ENCODE measurements at regions not wholly inside any gene's neighbourhood (a gene's known extent, or its start where the extent isn't known, plus 50 kb on each side); places are given as distances from the start of the nearest gene placed in this dataset.

- H3K4me3 ChIP-seq (ENCODE audit: low read length): no peak overlapping the region
- H3K4me1 ChIP-seq (ENCODE audit: control insufficient read depth, insufficient read depth, low read length): no peaks in the 10 kb centered on the region
- TF ChIP-seq CTCF (conservative IDR thresholded peaks at IDR 0.05): no peak
- no peak overlapping the region for H3K27ac Mint-ChIP-seq
- no peaks in the 10 kb centered on the region for H3K9me3 ChIP-seq (ENCODE audit: control insufficient read depth, low read length)
- no peak overlapping the region for H3K4me3 Mint-ChIP-seq
- 92 to 93% methylated on average over 4 of the region's 4 CpGs for WGBS, 2 experiments (ENCODE audit: insufficient coverage in 1 of 2, insufficient read length in 1 of 2)
- no peaks in the 10 kb centered on the region for H3K36me3 Mint-ChIP-seq (ENCODE audit: low read depth)
- H3K9me3 Mint-ChIP-seq: no peaks in the 10 kb centered on the region
- no peaks in the 10 kb centered on the region for H3K36me3 ChIP-seq (ENCODE audit: control insufficient read depth, insufficient read depth, low read length)
- no peak overlapping the region for H3K27ac ChIP-seq (ENCODE audit: low read depth, low read length)
- no peak for DNase-seq
- no peak overlapping the region for H3K9ac ChIP-seq (ENCODE audit: extremely low read depth, low read length, poor library complexity, severe bottlenecking)
- no peaks in the 10 kb centered on the region for H3K27me3 Mint-ChIP-seq (ENCODE audit: insufficient read depth)
- no peaks in the 10 kb centered on the region for H3K27me3 ChIP-seq (ENCODE audit: control insufficient read depth, insufficient read depth, low read length, poor library complexity, severe bottlenecking)
- peaks cover 16% of the 10 kb centered on the region for H3K4me1 Mint-ChIP-seq
Measured at GRCh38 chr6:139860203-139860602, 485.8 kb upstream of the CITED2 start.

- no peak for TF ChIP-seq CTCF (conservative IDR thresholded peaks at IDR 0.05)
- Mint-ChIP-seq H3K4me1 (peaks cover 20% of the 10 kb centered on the region), H3K27me3 (ENCODE audit: insufficient read depth) (no peaks in the 10 kb centered on the region), H3K9me3 (no peaks in the 10 kb centered on the region), H3K27ac (no peak overlapping the region), H3K4me3 (no peak overlapping the region), H3K36me3 (ENCODE audit: low read depth) (no peaks in the 10 kb centered on the region)
- H3K4me1 ChIP-seq (ENCODE audit: control insufficient read depth, insufficient read depth, low read length): no peaks in the 10 kb centered on the region
- H3K27me3 ChIP-seq (ENCODE audit: control insufficient read depth, insufficient read depth, low read length, poor library complexity, severe bottlenecking): no peaks in the 10 kb centered on the region
- 95 to 100% methylated on average over 1 of the region's 2 CpGs for WGBS, 2 experiments (ENCODE audit: insufficient coverage in 1 of 2, insufficient read length in 1 of 2)
- no peak overlapping the region for H3K4me3 ChIP-seq (ENCODE audit: low read length)
- no peak for DNase-seq
- H3K9me3 ChIP-seq (ENCODE audit: control insufficient read depth, low read length): no peaks in the 10 kb centered on the region
- no peak overlapping the region for H3K9ac ChIP-seq (ENCODE audit: extremely low read depth, low read length, poor library complexity, severe bottlenecking)
- H3K36me3 ChIP-seq (ENCODE audit: control insufficient read depth, insufficient read depth, low read length): no peaks in the 10 kb centered on the region
- no peak overlapping the region for H3K27ac ChIP-seq (ENCODE audit: low read depth, low read length)
Measured at GRCh38 chr6:139858429-139858828, 484.0 kb upstream of the CITED2 start.

GRCh38 chr6:139857143-139857542, 482.7 kb upstream of the CITED2 start:
- no peaks in the 10 kb centered on the region for H3K4me1 ChIP-seq (ENCODE audit: control insufficient read depth, insufficient read depth, low read length)
- Mint-ChIP-seq H3K36me3 (ENCODE audit: low read depth) (no peaks in the 10 kb centered on the region), H3K27me3 (ENCODE audit: insufficient read depth) (no peaks in the 10 kb centered on the region), H3K4me1 (peaks cover 31% of the 10 kb centered on the region), H3K27ac (no peak overlapping the region), H3K4me3 (no peak overlapping the region), H3K9me3 (no peaks in the 10 kb centered on the region)
- DNase-seq: no peak
- WGBS, 2 experiments (ENCODE audit: insufficient coverage in 1 of 2, insufficient read length in 1 of 2): 89% methylated on average over 2 of the region's 2 CpGs; no CpG with 5 or more reads in 1 of the 2 experiments
- H3K27ac ChIP-seq (ENCODE audit: low read depth, low read length): no peak overlapping the region
- no peaks in the 10 kb centered on the region for H3K9me3 ChIP-seq (ENCODE audit: control insufficient read depth, low read length)
- no peaks in the 10 kb centered on the region for H3K27me3 ChIP-seq (ENCODE audit: control insufficient read depth, insufficient read depth, low read length, poor library complexity, severe bottlenecking)
- H3K36me3 ChIP-seq (ENCODE audit: control insufficient read depth, insufficient read depth, low read length): no peaks in the 10 kb centered on the region
- H3K9ac ChIP-seq (ENCODE audit: extremely low read depth, low read length, poor library complexity, severe bottlenecking): no peak overlapping the region
- TF ChIP-seq CTCF (conservative IDR thresholded peaks at IDR 0.05): no peak
- H3K4me3 ChIP-seq (ENCODE audit: low read length): no peak overlapping the region

All from endodermal cell (in vitro differentiated cells).